ENCODE measurements at regions not wholly inside any gene's neighbourhood (a gene's known extent, or its start where the extent isn't known, plus 50 kb on each side); places are given as distances from the start of the nearest gene placed in this dataset.

DNA sequence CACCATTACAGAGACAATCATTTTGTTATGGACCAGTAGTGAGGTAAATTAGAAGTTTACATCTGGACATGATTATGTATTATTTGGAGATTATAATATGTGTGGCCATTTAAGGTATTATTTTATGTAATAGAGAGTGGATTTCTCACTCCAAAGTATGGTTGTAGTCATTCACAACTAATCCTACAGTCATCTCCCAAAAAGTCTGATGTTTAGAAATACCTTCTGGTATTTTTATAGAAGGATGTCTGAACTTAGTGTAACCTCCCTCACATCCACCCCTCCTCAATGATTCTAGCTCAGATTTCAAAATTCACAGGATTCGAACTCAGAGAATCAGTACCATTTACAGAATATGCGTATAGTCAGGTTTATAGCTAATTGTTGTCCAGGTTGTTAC lies 346.6 kb upstream of the MEIS2 start:
- no peak overlapping the region for H3K4ac ChIP-seq (ENCODE audit: low read depth, low read length)
- H3K4me2 ChIP-seq (ENCODE audit: insufficient read depth, insufficient read length, low read length): no peak overlapping the region
- no peak overlapping the region for H4K5ac ChIP-seq (ENCODE audit: insufficient read length, low read depth, low read length)
- no peak overlapping the region for H3K56ac ChIP-seq (ENCODE audit: insufficient read length, low read depth, low read length)
- H3K4me1 ChIP-seq (ENCODE audit: insufficient read depth, low read length): no peaks in the 10 kb centered on the region
- no peak overlapping the region for H2AFZ ChIP-seq (ENCODE audit: low read length)
- no peak overlapping the region for H4K8ac ChIP-seq (replicated peaks; ENCODE audit: insufficient read length, low read depth, low read length)
- no peak overlapping the region for H2BK120ac ChIP-seq (ENCODE audit: low read depth, low read length, poor library complexity, severe bottlenecking)
- no peak overlapping the region for H3K27ac ChIP-seq (ENCODE audit: insufficient read length, low read depth, low read length)
- no peak overlapping the region for H3K14ac ChIP-seq (ENCODE audit: insufficient read depth, low read length)
- TF ChIP-seq, protein P1, sequence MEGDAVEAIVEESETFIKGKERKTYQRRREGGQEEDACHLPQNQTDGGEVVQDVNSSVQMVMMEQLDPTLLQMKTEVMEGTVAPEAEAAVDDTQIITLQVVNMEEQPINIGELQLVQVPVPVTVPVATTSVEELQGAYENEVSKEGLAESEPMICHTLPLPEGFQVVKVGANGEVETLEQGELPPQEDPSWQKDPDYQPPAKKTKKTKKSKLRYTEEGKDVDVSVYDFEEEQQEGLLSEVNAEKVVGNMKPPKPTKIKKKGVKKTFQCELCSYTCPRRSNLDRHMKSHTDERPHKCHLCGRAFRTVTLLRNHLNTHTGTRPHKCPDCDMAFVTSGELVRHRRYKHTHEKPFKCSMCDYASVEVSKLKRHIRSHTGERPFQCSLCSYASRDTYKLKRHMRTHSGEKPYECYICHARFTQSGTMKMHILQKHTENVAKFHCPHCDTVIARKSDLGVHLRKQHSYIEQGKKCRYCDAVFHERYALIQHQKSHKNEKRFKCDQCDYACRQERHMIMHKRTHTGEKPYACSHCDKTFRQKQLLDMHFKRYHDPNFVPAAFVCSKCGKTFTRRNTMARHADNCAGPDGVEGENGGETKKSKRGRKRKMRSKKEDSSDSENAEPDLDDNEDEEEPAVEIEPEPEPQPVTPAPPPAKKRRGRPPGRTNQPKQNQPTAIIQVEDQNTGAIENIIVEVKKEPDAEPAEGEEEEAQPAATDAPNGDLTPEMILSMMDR (conservative IDR thresholded peaks at IDR 0.05): no peak
- no CpG with 5 or more reads among the region's 2 CpGs for WGBS (ENCODE audit: extremely low coverage, insufficient read length, low lambda C conversion rate)
- no peak overlapping the region for H2BK20ac ChIP-seq (ENCODE audit: low read depth, low read length, poor library complexity, severe bottlenecking)
- no peak overlapping the region for H2BK5ac ChIP-seq (ENCODE audit: insufficient read length, low read length)
- no peak overlapping the region for H3T11ph ChIP-seq (ENCODE audit: low read length)
- H3K9ac ChIP-seq (ENCODE audit: extremely low read depth, insufficient read length, low read length): no peak overlapping the region
- H3K18ac ChIP-seq (ENCODE audit: insufficient read length, low read depth, low read length): no peak overlapping the region
- no peaks in the 10 kb centered on the region for H3K79me1 ChIP-seq (ENCODE audit: insufficient read depth, low read depth, low read length, poor library complexity, severe bottlenecking)
- H3K9me3 Mint-ChIP-seq: peaks cover 4 to 5% of the 10 kb centered on the region in 2 experiments; a peak in 4 of 5 replicates
- H2BK12ac ChIP-seq (ENCODE audit: insufficient read length, low read depth, low read length): no peak overlapping the region
- H3K23me2 ChIP-seq (ENCODE audit: insufficient read length, low read depth, low read length, poor library complexity, severe bottlenecking): no peaks in the 10 kb centered on the region
- H2AK5ac ChIP-seq (ENCODE audit: insufficient read length, low read length): no peak overlapping the region
- H3K36me3 Mint-ChIP-seq (ENCODE audit: insufficient read depth in 1 of 3, low read depth in 3 of 3): peaks cover 2 to 4% (median 3%) of the 10 kb centered on the region in 3 experiments; a peak in 5 of 7 replicates
- H3K4me3 Mint-ChIP-seq: no peak overlapping the region
- no peaks in the 10 kb centered on the region for H4K20me1 ChIP-seq (ENCODE audit: control insufficient read depth, insufficient read depth, insufficient read length)
- H3K27me3 ChIP-seq (ENCODE audit: insufficient read depth, low read length): no peaks in the 10 kb centered on the region
- no peaks in the 10 kb centered on the region for H3K79me2 ChIP-seq (ENCODE audit: insufficient read depth, low read length)
- H3K27me3 Mint-ChIP-seq (ENCODE audit: low read depth): no peaks in the 10 kb centered on the region
- no peaks in the 10 kb centered on the region for H3K4me1 Mint-ChIP-seq
- H3K9me3 ChIP-seq (ENCODE audit: control insufficient read depth, low read depth, low read length): no peaks in the 10 kb centered on the region
- H2BK15ac ChIP-seq (ENCODE audit: low read depth, low read length): no peak overlapping the region
- H3K23ac ChIP-seq (ENCODE audit: insufficient read length, low read depth, low read length): no peak overlapping the region
- H3K27ac Mint-ChIP-seq: no peak overlapping the region
- no peak overlapping the region for H4K91ac ChIP-seq (ENCODE audit: insufficient read length, low read depth, low read length)
- no peak for DNase-seq
